ENCODE measurements at regions not wholly inside any gene's neighbourhood (a gene's known extent, or its start where the extent isn't known, plus 50 kb on each side); places are given as distances from the start of the nearest gene placed in this dataset.

GRCh38 chr7:132059141-132059540, 502.7 kb upstream of the PODXL start:
- Histone ChIP-seq H3K9me3 (ENCODE audit: insufficient read depth, low read length) (no peaks in the 10 kb centered on the region), H3K79me2 (ENCODE audit: low read length) (no peaks in the 10 kb centered on the region), H3K4me1 (ENCODE audit: low read length) (peaks cover 3% of the 10 kb centered on the region; the same call in 1 of the 2 replicates), H3K27me3 (ENCODE audit: low read depth, low read length) (peaks cover 24% of the 10 kb centered on the region), H4K20me1 (ENCODE audit: insufficient read depth, low read length) (no peaks in the 10 kb centered on the region), H3K9ac (ENCODE audit: low read length) (no peak overlapping the region), H2AFZ (ENCODE audit: low read depth, low read length) (no peak overlapping the region), H3K36me3 (replicated peaks; ENCODE audit: low read depth, low read length) (no peaks in the 10 kb centered on the region), H3K4me2 (ENCODE audit: low read length) (no peak overlapping the region), H3K4me3 (ENCODE audit: low read length) (no peak overlapping the region), H3K27ac (ENCODE audit: low read length) (no peak overlapping the region)
- TF ChIP-seq EZH2phosphoT487 (IDR thresholded peaks at IDR 0.05; ENCODE audit: low read depth), result no peak
- TF ChIP-seq, protein P1, sequence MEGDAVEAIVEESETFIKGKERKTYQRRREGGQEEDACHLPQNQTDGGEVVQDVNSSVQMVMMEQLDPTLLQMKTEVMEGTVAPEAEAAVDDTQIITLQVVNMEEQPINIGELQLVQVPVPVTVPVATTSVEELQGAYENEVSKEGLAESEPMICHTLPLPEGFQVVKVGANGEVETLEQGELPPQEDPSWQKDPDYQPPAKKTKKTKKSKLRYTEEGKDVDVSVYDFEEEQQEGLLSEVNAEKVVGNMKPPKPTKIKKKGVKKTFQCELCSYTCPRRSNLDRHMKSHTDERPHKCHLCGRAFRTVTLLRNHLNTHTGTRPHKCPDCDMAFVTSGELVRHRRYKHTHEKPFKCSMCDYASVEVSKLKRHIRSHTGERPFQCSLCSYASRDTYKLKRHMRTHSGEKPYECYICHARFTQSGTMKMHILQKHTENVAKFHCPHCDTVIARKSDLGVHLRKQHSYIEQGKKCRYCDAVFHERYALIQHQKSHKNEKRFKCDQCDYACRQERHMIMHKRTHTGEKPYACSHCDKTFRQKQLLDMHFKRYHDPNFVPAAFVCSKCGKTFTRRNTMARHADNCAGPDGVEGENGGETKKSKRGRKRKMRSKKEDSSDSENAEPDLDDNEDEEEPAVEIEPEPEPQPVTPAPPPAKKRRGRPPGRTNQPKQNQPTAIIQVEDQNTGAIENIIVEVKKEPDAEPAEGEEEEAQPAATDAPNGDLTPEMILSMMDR (IDR thresholded peaks at IDR 0.05; ENCODE audit: low read depth, low read length), result no peak

DNA sequence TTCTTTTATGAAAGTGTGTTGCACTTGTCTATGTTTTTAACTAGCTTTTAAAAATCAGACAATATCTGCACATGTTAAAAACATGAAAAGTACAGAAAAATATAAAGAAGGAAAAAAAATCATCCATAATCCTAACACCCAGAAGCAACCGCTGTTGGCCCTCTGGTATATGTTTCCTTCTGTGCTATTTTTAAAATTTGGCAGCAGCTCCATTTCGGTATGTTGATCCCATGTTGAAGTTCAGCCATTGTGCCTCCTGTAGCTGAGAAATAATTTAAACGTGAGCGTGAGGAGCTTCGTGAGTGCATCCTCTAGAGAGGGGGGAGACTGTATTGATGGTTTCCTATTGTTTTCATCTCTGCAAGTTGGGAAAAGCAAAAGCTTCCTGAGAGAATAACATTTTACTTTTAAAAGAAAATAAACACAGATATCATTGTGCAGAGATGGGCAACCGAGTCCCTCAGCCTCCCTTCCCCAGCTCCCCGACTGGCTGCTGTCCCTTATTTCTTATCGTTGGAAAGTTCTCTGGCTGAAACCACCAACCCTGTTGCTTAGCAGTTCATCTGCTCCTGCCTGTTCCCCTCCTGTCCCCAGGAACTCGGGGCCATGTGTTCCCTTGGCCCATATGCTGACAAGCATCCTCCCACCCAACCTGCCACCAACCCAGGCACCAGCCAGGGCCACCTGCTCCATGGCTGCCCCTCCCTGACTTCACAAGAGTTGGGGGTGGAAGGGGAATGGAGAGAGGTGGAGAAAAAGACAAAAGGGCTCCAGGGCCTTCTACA, 499.1 kb upstream of the PODXL start:
- H3K27ac ChIP-seq (ENCODE audit: low read length), result no peak overlapping the region
- H3K4me1 ChIP-seq (ENCODE audit: low read length), result peaks cover 3% of the 10 kb centered on the region; the same call in 1 of the 2 replicates
- H3K4me2 ChIP-seq (ENCODE audit: low read length), result no peak overlapping the region
- H3K4me3 ChIP-seq (ENCODE audit: low read length), result no peak overlapping the region
- H3K27me3 ChIP-seq (ENCODE audit: low read depth, low read length), result peaks cover 34% of the 10 kb centered on the region
- H4K20me1 ChIP-seq (ENCODE audit: insufficient read depth, low read length), result no peaks in the 10 kb centered on the region
- H3K9me3 ChIP-seq (ENCODE audit: insufficient read depth, low read length), result no peaks in the 10 kb centered on the region
- no peaks in the 10 kb centered on the region for H3K36me3 ChIP-seq (replicated peaks; ENCODE audit: low read depth, low read length)
- no peaks in the 10 kb centered on the region for H3K79me2 ChIP-seq (ENCODE audit: low read length)
- no peak for TF ChIP-seq EZH2phosphoT487 (IDR thresholded peaks at IDR 0.05; ENCODE audit: low read depth)
- TF ChIP-seq, protein P1 (IDR thresholded peaks at IDR 0.05; ENCODE audit: low read depth, low read length), result no peak
- H3K9ac ChIP-seq (ENCODE audit: low read length), result no peak overlapping the region
- no peak overlapping the region for H2AFZ ChIP-seq (ENCODE audit: low read depth, low read length)

GRCh38 chr7:132053871-132054270, 497.4 kb upstream of the PODXL start:
- Histone ChIP-seq H3K79me2 (ENCODE audit: low read length) (no peaks in the 10 kb centered on the region), H3K36me3 (replicated peaks; ENCODE audit: low read depth, low read length) (no peaks in the 10 kb centered on the region), H2AFZ (ENCODE audit: low read depth, low read length) (no peak overlapping the region), H3K9me3 (ENCODE audit: insufficient read depth, low read length) (no peaks in the 10 kb centered on the region), H3K27me3 (ENCODE audit: low read depth, low read length) (peaks cover 34% of the 10 kb centered on the region), H4K20me1 (ENCODE audit: insufficient read depth, low read length) (no peaks in the 10 kb centered on the region), H3K27ac (ENCODE audit: low read length) (no peak overlapping the region), H3K4me1 (ENCODE audit: low read length) (no peaks in the 10 kb centered on the region), H3K4me3 (ENCODE audit: low read length) (no peak overlapping the region), H3K9ac (ENCODE audit: low read length) (no peak overlapping the region), H3K4me2 (ENCODE audit: low read length) (no peak overlapping the region)
- TF ChIP-seq EZH2phosphoT487 (IDR thresholded peaks at IDR 0.05; ENCODE audit: low read depth), result no peak
- TF ChIP-seq, protein P1 (IDR thresholded peaks at IDR 0.05; ENCODE audit: low read depth, low read length), result no peak

DNA sequence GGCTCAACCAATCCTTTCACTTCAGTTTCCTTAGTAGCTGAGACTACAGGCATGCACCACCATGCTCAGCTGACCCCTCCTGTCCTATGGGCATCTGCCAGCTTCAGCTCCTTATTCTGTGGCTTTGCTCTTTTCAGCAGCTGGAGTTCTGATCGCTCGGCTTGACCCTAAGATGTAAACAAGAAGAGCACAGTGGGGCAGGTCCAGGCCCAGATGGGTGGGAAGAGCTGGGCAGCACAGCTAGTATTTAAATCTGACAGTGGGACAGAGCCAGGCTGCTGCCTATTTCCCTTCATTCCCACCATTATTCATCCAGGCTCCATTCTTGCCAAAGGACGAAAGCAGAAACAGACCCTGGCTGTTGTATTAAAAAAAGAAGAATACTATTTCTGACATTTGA, 494.9 kb upstream of the PODXL start:
- no peaks in the 10 kb centered on the region for H3K79me2 ChIP-seq (ENCODE audit: low read length)
- no peak overlapping the region for H3K27ac ChIP-seq (ENCODE audit: low read length)
- no peak overlapping the region for H3K4me2 ChIP-seq (ENCODE audit: low read length)
- no peaks in the 10 kb centered on the region for H3K36me3 ChIP-seq (replicated peaks; ENCODE audit: low read depth, low read length)
- H3K4me3 ChIP-seq (ENCODE audit: low read length), result no peak overlapping the region
- H3K9me3 ChIP-seq (ENCODE audit: insufficient read depth, low read length), result no peaks in the 10 kb centered on the region
- no peaks in the 10 kb centered on the region for H3K4me1 ChIP-seq (ENCODE audit: low read length)
- TF ChIP-seq, protein P1 (IDR thresholded peaks at IDR 0.05; ENCODE audit: low read depth, low read length), result no peak
- no peak for TF ChIP-seq EZH2phosphoT487 (IDR thresholded peaks at IDR 0.05; ENCODE audit: low read depth)
- no peak overlapping the region for H3K9ac ChIP-seq (ENCODE audit: low read length)
- H4K20me1 ChIP-seq (ENCODE audit: insufficient read depth, low read length), result no peaks in the 10 kb centered on the region
- H2AFZ ChIP-seq (ENCODE audit: low read depth, low read length), result no peak overlapping the region
- H3K27me3 ChIP-seq (ENCODE audit: low read depth, low read length), result peaks cover 47% of the 10 kb centered on the region

Measured in OCI-LY3 (cell line).